GM12891 (cell line): ENCODE measurements at regions not wholly inside any gene's neighbourhood (a gene's known extent, or its start where the extent isn't known, plus 50 kb on each side); places are given as distances from the start of the nearest gene placed in this dataset.

ENCODE experiments used
- DNase-seq: peaks from one replicate; pipeline ENCODE4 v3.0.0; 2011; ENCODE audit warnings: low spot score; ENCODE audit not compliant: insufficient read length
- FAIRE-seq: peaks from 2 replicates; lab custom pipeline; 2011; peaks lifted over from hg19 to GRCh38; lab: Jason Lieb, UNC
- PAX5 ChIP-seq: IDR thresholded peaks from 2 replicates; pipeline ENCODE4 v1.6.1; 2011; ENCODE audit warnings: low read length, moderate library complexity, mild to moderate bottlenecking; ENCODE audit not compliant: insufficient read depth, severe bottlenecking
- POLR2A ChIP-seq: IDR thresholded peaks from 2 replicates; pipeline ENCODE4 v1.6.1; 2011; ENCODE audit warnings: low read depth, low read length, control low read depth
- POLR2AphosphoS5 ChIP-seq: IDR thresholded peaks from 2 replicates; pipeline ENCODE4 v1.6.1; 2011; ENCODE audit warnings: low read depth, low read length, control low read depth
- POU2F2 ChIP-seq: IDR thresholded peaks from 2 replicates; pipeline ENCODE4 v1.6.1; 2011; ENCODE audit warnings: low read depth, mild to moderate bottlenecking, control low read depth, low read length, moderate library complexity
- SPI1 ChIP-seq: IDR thresholded peaks from 2 replicates; pipeline ENCODE4 v1.6.1; 2011; ENCODE audit warnings: low read depth, low read length, control low read depth
- TAF1 ChIP-seq: IDR thresholded peaks from 2 replicates; pipeline ENCODE4 v1.6.1; 2011; ENCODE audit warnings: low read depth, low read length, control low read depth

DNA sequence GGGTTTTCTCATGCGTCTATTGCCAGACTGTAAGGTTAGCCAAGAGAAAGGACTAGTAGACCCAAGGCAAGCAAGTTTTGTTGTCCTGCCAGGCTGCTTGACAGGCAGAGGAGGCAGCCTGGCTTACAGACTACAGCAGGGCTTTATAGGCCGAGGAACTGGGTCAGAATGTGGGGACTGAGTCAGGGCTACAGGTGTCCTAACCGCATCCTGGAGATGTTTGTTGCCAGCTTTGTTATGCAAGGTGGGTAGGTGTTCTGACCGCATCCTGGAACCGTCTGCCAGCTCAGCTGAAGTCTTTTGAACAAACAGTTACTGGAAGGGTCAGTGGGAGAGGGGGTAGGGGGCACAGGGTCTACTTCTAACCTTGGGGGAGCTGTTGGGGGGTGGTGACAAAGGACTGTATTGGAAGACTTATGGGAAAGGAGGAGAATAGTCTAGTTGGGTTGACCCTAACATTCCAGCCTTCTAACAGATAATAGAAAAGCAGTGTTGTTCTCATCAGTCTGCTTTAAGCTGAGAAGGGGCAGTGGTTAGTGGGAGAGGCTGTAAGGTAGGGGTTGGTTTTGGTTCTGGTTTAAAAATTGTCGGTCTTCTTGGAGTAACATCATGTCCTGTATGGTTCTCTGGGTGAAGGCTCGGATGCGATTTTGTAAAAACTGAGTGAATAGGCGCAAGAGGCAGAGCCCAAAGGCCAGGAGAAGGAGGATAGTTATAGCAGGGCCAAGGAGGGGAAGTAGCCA, 913.8 kb upstream of the SLITRK5 start:
- DNase-seq: no peak
- no peak for FAIRE-seq
- TF ChIP-seq POU2F2 (no peak), POLR2AphosphoS5 (no peak), POLR2A (no peak), TAF1 (no peak), SPI1 (no peak), PAX5 (no peak)

DNA sequence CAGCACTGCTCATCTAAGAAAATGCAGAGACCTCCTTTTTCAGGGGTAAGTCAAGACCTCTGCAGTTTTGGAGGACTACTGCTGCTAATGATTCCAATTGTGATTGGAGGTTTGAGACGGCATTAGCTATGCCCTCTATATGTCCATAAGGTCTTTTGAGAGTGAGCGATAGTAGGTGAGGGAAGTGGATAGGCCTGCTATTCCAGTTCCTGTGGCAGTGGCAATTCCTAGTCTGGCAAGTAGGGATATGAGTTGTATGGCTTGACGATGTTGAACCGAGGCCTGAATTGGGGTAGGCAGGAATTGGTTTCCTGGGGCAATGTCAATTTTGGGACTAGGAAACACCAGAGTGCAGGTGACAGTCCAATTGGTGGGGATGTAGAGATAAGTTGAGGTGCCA, 913.1 kb upstream of the SLITRK5 start:
- TF ChIP-seq POU2F2 (no peak), TAF1 (no peak), SPI1 (no peak)
- DNase-seq (no peak), FAIRE-seq (no peak)

DNA sequence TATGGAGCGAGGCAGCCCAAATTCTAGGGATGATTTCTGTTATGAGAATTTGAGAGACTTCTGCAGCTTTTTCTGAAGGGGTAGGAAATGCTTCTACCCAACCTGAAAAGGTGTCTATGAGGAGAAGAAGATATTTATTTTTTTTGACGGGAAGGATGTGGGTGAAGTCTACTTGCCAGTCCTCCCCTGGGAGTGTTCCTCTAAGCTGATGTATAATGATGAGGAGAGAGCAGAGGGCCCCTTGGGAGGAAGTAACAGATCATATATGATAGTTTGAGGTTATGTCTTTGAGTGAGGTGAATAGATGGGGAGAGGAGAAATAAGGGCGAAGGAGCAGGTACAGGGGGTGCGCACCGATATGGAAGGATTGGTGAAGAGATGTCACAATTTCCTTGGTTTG, 910.6 kb upstream of the SLITRK5 start:
- TF ChIP-seq PAX5 (no peak), TAF1 (no peak), POLR2AphosphoS5 (no peak), POLR2A (no peak), SPI1 (no peak), POU2F2 (no peak)
- DNase-seq (no peak), FAIRE-seq (no peak)

DNA sequence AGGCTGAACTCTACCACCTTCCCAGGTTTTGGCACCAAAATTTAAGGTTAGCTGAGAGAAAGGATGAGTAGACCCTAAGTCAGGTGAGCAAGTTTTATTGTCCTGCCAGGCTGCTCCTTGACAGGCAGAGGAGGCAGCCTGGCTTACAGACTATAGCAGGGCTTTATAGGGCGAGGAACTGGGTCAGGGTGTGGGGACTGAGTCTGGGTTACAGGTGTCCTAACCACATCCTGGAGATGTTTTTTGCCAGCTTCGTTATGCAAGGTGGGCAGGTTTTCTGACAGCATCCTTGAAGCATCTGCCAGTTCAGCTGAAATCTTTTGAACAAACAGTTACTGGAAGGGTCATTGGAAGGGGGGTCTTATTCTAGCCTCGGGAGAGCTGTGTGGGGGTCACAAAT, 905.7 kb upstream of the SLITRK5 start:
- TF ChIP-seq POLR2A: no peak
- no peak for TF ChIP-seq PAX5
- TF ChIP-seq TAF1: no peak
- no peak for TF ChIP-seq POLR2AphosphoS5
- no peak for TF ChIP-seq POU2F2
- no peak for TF ChIP-seq SPI1
- DNase-seq (no peak), FAIRE-seq (no peak)

DNA sequence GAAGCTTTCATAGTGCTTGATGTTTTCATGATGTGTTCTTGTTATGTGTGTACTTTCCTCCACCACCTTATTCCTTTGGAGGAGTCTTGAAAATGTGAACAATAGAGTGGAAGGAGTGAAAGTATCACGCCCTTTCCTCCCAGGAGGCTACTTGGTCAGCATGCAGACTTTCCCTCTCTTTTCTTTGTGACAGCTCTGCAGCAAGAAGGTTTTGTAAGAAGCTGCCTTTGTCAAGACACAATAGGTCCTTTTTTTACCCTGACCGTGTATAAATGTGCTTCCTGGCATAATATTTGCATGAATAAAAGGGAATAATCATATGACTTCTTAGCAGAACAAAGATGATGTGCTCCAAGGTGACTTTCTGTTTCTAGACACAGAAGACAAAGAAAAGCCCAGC, 882.6 kb upstream of the SLITRK5 start:
- DNase-seq: no peak
- FAIRE-seq: no peak
- no peak for TF ChIP-seq PAX5
- no peak for TF ChIP-seq POU2F2
- no peak for TF ChIP-seq POLR2AphosphoS5
- no peak for TF ChIP-seq POLR2A

DNA sequence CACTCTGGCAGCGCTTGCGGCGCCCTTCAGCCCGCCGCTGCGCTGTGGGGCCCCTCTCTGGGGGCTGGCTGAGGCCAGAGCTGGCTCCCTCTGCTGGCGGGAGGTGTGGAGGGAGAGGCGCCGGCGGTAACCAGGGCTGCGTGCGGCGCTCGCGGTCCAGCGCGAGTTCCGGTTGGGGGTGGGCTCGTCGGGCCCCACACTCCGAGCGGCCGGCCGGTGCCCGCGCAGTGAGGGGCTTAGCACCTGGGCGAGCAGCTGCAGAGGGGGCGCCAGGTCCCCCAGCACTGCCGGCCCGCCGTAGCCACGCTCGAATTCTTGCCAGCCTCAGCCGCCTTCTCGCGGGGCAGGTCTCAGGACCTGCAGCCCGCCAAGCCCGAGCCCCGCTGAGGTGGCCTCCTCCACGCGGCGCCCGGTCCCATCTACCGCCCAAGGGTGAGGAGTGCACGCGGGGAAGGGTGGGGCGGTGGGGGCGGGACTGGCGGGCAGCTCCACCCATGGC, 879.0 kb upstream of the SLITRK5 start:
- FAIRE-seq (no peak), DNase-seq (no peak)
- TF ChIP-seq POU2F2 (no peak), PAX5 (no peak), POLR2A (no peak), SPI1 (no peak)

DNA sequence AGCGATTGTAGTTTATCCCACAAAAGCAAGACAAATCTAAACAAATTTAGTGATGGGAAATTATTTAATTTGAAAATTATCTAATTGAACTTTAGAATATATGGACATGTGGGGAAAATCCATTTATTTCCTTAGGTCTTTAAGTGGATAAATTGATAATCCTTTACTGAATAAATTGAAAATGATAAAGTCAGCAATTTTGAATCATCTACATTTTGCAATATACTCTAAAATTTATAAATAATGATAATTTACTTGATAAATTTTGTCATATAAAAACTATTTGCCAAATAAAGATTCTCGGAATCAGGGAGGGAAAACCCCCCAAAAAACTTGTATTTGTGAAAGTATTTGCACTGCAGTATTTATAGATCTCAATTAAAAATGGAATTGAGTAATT, 875.3 kb upstream of the SLITRK5 start:
- TF ChIP-seq POLR2A (no peak), SPI1 (no peak), TAF1 (no peak), POU2F2 (no peak), PAX5 (no peak)
- DNase-seq (no peak), FAIRE-seq (no peak)

DNA sequence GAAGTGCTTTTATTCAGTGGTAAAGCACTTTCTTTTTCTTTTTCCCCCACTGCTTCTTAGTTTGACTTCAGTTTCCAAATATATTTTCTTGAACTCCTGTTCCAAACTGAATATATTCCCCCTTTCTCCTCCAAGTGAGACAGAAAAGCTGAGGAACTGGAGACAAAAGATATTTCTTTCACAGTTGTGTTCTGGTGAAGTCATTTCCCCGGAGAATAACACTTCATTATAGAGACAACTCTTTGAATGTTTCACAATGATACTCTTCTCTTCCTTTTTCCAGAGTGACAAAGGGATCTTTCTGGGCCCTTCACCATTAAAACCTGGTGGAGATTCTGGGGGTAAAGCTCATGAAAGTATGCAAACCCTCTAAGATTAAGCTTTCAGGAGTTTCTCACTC, 860.8 kb upstream of the SLITRK5 start:
- TF ChIP-seq PAX5: no peak
- TF ChIP-seq TAF1: no peak
- no peak for TF ChIP-seq SPI1
- TF ChIP-seq POLR2AphosphoS5: no peak
- no peak for TF ChIP-seq POU2F2
- TF ChIP-seq POLR2A: no peak
- DNase-seq (no peak), FAIRE-seq (no peak)

DNA sequence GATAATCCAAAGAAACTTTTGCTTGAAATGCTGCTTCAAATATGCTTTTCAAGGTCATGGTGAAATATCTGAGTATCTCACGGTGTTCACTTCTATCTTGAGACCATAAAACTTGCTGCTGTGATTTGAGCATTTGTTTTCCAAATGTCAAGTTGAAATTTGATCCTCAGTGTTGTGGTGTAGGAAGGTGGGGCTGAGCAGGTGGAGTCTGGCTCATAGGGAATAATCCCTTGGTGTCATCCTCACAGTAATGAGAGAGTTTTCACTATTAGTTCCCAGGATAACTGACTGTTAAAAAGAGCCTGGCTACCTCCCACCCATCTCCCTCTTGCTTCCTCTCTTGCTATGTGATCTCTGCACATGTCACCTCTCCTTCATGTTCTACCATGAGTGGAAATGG, 858.0 kb upstream of the SLITRK5 start:
- no peak for TF ChIP-seq TAF1
- no peak for DNase-seq
- no peak for FAIRE-seq

DNA sequence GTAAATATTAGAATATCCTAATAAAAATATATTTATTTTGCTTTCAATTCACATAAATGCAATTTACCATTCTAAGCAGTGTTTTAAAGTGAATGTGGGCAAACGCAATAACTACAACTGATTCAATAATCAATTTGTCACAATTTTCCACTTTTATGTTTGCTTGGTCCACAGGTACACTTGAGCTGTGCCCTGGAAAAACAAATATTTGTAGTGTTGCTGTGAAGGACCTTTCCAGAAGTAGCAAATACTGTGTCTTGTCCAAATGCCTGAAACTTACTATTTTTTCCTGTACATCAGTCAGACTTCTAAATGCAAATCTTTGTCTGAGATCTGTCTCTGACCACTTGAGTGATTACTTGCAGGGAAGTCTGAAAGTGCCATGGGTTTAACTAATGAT, 845.8 kb upstream of the SLITRK5 start:
- no peak for DNase-seq
- no peak for FAIRE-seq
- TF ChIP-seq SPI1: no peak
- TF ChIP-seq POLR2A: no peak
- no peak for TF ChIP-seq PAX5
- no peak for TF ChIP-seq POLR2AphosphoS5
- no peak for TF ChIP-seq POU2F2
- no peak for TF ChIP-seq TAF1

DNA sequence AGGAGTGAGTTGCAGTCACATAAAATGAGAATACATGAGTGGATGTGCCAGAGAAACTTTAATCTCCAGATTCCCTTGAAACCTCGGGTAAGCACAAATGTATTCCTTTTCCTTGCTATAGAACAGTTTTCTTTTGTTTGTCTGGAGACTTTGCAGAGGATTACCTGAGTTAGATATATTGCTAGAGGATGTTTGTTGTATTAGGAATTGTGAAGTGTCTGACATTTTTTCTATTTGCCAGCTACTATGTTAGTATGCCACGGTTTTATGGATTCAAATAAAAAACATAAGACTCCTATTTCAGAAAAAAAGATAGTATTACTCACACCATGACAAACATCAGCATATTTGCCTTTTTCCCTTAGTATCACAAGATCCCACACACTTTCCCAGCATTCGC, 844.9 kb upstream of the SLITRK5 start:
- TF ChIP-seq SPI1 (no peak), POLR2AphosphoS5 (no peak), PAX5 (no peak), TAF1 (no peak), POU2F2 (no peak)
- no peak for FAIRE-seq

More for the DNA sequence above, 844.9 kb upstream of the SLITRK5 start:
- DNase-seq: no peak
